ENCODE measurements at regions not wholly inside any gene's neighbourhood (a gene's known extent, or its start where the extent isn't known, plus 50 kb on each side); places are given as distances from the start of the nearest gene placed in this dataset.

- DNase-seq: no peak
Measured at GRCh38 chr18:32621034-32621433, 150.4 kb upstream of the GAREM1 start.

GRCh38 chr18:32618546-32618945 lies 147.9 kb upstream of the GAREM1 start:
- no peak for DNase-seq

GRCh38 chr18:32613821-32614220 lies 143.1 kb upstream of the GAREM1 start:
- no peak for DNase-seq

- no peak for DNase-seq
Measured at GRCh38 chr18:32612651-32613050, 142.0 kb upstream of the GAREM1 start.

GRCh38 chr18:32610176-32610575 lies 139.5 kb upstream of the GAREM1 start:
- no peak for DNase-seq

- DNase-seq: no peak
Measured at GRCh38 chr18:32607816-32608215, 137.1 kb upstream of the GAREM1 start.

- no peak for DNase-seq
Measured at GRCh38 chr18:32598144-32598543, 127.5 kb upstream of the GAREM1 start.

- no peak for DNase-seq
Measured at GRCh38 chr18:32596501-32596900, 125.8 kb upstream of the GAREM1 start.

GRCh38 chr18:32595832-32596231 lies 125.2 kb upstream of the GAREM1 start:
- no peak for DNase-seq

- no peak for DNase-seq
Measured at GRCh38 chr18:32588191-32588590, 117.5 kb upstream of the GAREM1 start.

- DNase-seq: no peak
Measured at GRCh38 chr18:32583431-32583830, 112.7 kb upstream of the GAREM1 start.

- no peak for DNase-seq
Measured at GRCh38 chr18:32582455-32582854, 111.8 kb upstream of the GAREM1 start.

- no peak for DNase-seq
Measured at GRCh38 chr18:32577561-32577960, 106.9 kb upstream of the GAREM1 start.

GRCh38 chr18:32576296-32576916 lies 105.7 kb upstream of the GAREM1 start:
- DNase-seq: no peak

GRCh38 chr18:32566960-32567359 lies 96.3 kb upstream of the GAREM1 start:
- no peak for DNase-seq

GRCh38 chr18:32553640-32554365 lies 83.1 kb upstream of the GAREM1 start:
- DNase-seq: no peak

- DNase-seq: no peak
Measured at GRCh38 chr18:32553174-32553573, 82.5 kb upstream of the GAREM1 start.

GRCh38 chr18:32552421-32553030 lies 81.8 kb upstream of the GAREM1 start:
- peak; percentile 75 for DNase-seq

- no peak for DNase-seq
Measured at GRCh38 chr18:32550963-32551362, 80.3 kb upstream of the GAREM1 start.

GRCh38 chr18:32549248-32550110 lies 78.8 kb upstream of the GAREM1 start:
- DNase-seq: peak; percentile 42

- no peak for DNase-seq
Measured at GRCh38 chr18:32548688-32549087, 78.0 kb upstream of the GAREM1 start.

GRCh38 chr18:32545631-32546030 lies 74.9 kb upstream of the GAREM1 start:
- no peak for DNase-seq

- DNase-seq: no peak
Measured at GRCh38 chr18:32544088-32544487, 73.4 kb upstream of the GAREM1 start.
